ENCODE measurements at regions not wholly inside any gene's neighbourhood (a gene's known extent, or its start where the extent isn't known, plus 50 kb on each side); places are given as distances from the start of the nearest gene placed in this dataset.

GRCh38 chr1:30819244-30819571, 61.6 kb upstream of the LAPTM5 start:
- TF ChIP-seq, protein P1, sequence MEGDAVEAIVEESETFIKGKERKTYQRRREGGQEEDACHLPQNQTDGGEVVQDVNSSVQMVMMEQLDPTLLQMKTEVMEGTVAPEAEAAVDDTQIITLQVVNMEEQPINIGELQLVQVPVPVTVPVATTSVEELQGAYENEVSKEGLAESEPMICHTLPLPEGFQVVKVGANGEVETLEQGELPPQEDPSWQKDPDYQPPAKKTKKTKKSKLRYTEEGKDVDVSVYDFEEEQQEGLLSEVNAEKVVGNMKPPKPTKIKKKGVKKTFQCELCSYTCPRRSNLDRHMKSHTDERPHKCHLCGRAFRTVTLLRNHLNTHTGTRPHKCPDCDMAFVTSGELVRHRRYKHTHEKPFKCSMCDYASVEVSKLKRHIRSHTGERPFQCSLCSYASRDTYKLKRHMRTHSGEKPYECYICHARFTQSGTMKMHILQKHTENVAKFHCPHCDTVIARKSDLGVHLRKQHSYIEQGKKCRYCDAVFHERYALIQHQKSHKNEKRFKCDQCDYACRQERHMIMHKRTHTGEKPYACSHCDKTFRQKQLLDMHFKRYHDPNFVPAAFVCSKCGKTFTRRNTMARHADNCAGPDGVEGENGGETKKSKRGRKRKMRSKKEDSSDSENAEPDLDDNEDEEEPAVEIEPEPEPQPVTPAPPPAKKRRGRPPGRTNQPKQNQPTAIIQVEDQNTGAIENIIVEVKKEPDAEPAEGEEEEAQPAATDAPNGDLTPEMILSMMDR (IDR thresholded peaks at IDR 0.05; ENCODE audit: low read depth, low read length, poor library complexity, severe bottlenecking): no peak
- no peak for TF ChIP-seq EZH2phosphoT487 (IDR thresholded peaks at IDR 0.05; ENCODE audit: borderline replicate concordance, low read length)
